Panc1 (cell line): ENCODE measurements at regions not wholly inside any gene's neighbourhood (a gene's known extent, or its start where the extent isn't known, plus 50 kb on each side); places are given as distances from the start of the nearest gene placed in this dataset.

Experiments
- ATAC-seq: fragments of 200-7000 bp; cut with Tn5 transposase; 2 replicates; pipeline ENCODE4 v1.9.1; 2020; ENCODE audit warnings: mild to moderate bottlenecking, moderate library complexity
- BruUV-seq: library from RNA; stranded (reverse); fragments of 400-500 nt; replicated peaks from 2 replicates; lab custom pipeline; 2021; lab: Mats Ljungman, UMichigan
- CTCF ChIA-PET: fragments of 300-600 bp; sonication (Branson Sonifier 250); formaldehyde crosslinking; loops from one replicate; lab custom pipeline; 2022; ENCODE audit warnings: antibody characterized with exemption; lab: Charles Lee
- POLR2A ChIA-PET: fragments of 300-600 bp; sonication (Branson Sonifier 250); formaldehyde crosslinking; loops from one replicate; lab custom pipeline; 2022; ENCODE audit warnings: antibody characterized with exemption; lab: Charles Lee
- DNase-seq: peaks from one replicate; pipeline ENCODE4 v3.0.0-alpha.2; 2010; ENCODE audit warnings: low read depth, low spot score
- H3K27ac ChIP-seq: 2 replicates; pipeline ENCODE4 v1.5.1; 2011; ENCODE audit warnings: mild to moderate bottlenecking, low read length, inconsistent platforms
- H3K27me3 ChIP-seq: fragments of 200-500 bp; sonication (Bioruptor generic); 2 replicates; pipeline ENCODE4 v1.6.0; 2014; ENCODE audit warnings: low read length, inconsistent platforms; ENCODE audit not compliant: control insufficient read depth, insufficient read depth
- H3K36me3 ChIP-seq: fragments of 200-500 bp; sonication (Bioruptor generic); 2 replicates; pipeline ENCODE4 v1.5.1; 2014; ENCODE audit warnings: inconsistent platforms, mild to moderate bottlenecking, low read length, moderate library complexity; ENCODE audit not compliant: control insufficient read depth, insufficient read depth
- H3K4me1 ChIP-seq: 2 replicates; pipeline ENCODE4 v1.5.1; 2011; ENCODE audit warnings: inconsistent platforms, mild to moderate bottlenecking, low read length, moderate library complexity; ENCODE audit not compliant: control insufficient read depth, insufficient read depth
- H3K4me3 ChIP-seq, 2 experiments: 2 replicates each; pipeline ENCODE4 v1.5.1; 2011 to 2012; ENCODE audit warnings: low read depth in 2 of 2, low read length in 2 of 2, mild to moderate bottlenecking in 2 of 2, inconsistent platforms in 1 of 2, moderate library complexity in 1 of 2
- H3K9me3 ChIP-seq: fragments of 200-500 bp; sonication (Bioruptor generic); 2 replicates; pipeline ENCODE4 v1.5.1; 2014; ENCODE audit warnings: low read depth, mild to moderate bottlenecking, inconsistent platforms, low read length, moderate library complexity; ENCODE audit not compliant: control insufficient read depth, insufficient read depth
- CTCF ChIP-seq: fragments of 450-650 bp; IDR thresholded peaks from 2 replicates; pipeline ENCODE4 v1.5.1; 2017; ENCODE audit warnings: mild to moderate bottlenecking
- POLR2AphosphoS5 ChIP-seq: IDR thresholded peaks from 2 replicates; pipeline ENCODE4 v1.6.1; 2012; ENCODE audit warnings: mild to moderate bottlenecking, low read depth, low read length, moderate library complexity
- REST ChIP-seq, 2 experiments: IDR thresholded peaks; 2 replicates each; pipeline ENCODE4 v1.6.1; 2011 to 2012; ENCODE audit warnings: low read depth in 2 of 2, control low read depth in 1 of 2, low read length in 1 of 2, mild to moderate bottlenecking in 1 of 2, moderate library complexity in 1 of 2; ENCODE audit not compliant: insufficient read depth in 1 of 2
- SIN3A ChIP-seq: IDR thresholded peaks from 2 replicates; pipeline ENCODE4 v1.6.1; 2012; ENCODE audit warnings: low read depth, mild to moderate bottlenecking, low read length, moderate library complexity, borderline replicate concordance; ENCODE audit not compliant: insufficient read depth
- TCF7L2 ChIP-seq: IDR thresholded peaks from 2 replicates; pipeline ENCODE4 v1.6.1; 2011; ENCODE audit warnings: mild to moderate bottlenecking, low read depth, low read length, inconsistent platforms
- in situ Hi-C: cut with HindIII; loops from 2 replicates; pipeline ENCODE4 v1.10.0; 2016; ENCODE audit warnings: low sequenced_read_pairs, low pct_unique_long_range_greater_than_20kb
- intact Hi-C: fragments of 100-400 bp; cut with micrococcal nuclease; formaldehyde crosslinking; loops from one replicate; pipeline ENCODE4 v1.10.0; 2022; ENCODE audit not compliant: unreplicated experiment

- ChIA-PET POLR2A (no interaction called here), CTCF (no interaction called here)
- Histone ChIP-seq H3K36me3 (no peaks in the 10 kb centered on the region), H3K27ac (no peak overlapping the region), H3K27me3 (peaks cover 3% of the 10 kb centered on the region; the same call in 1 of the 2 replicates), H3K4me3 (no peak overlapping the region), H3K9me3 (no peaks in the 10 kb centered on the region), H3K4me1 (peaks cover 8% of the 10 kb centered on the region; the same call in 1 of the 2 replicates)
- TF ChIP-seq TCF7L2 (no peak), CTCF (no peak), REST (IDR thresholded peaks at IDR 0.05; ENCODE audit: insufficient read depth in 1 of 2, low read depth in 2 of 2, low read length in 1 of 2) (no peak), POLR2AphosphoS5 (no peak), SIN3A (no peak)
- DNase-seq (no peak), ATAC-seq (no peak)
- intact Hi-C loops (no loop called here), in situ Hi-C loops (no loop called here)
- no TSS peak for BruUV-seq
Observed at GRCh38 chr2:240236217-240237111, 96.0 kb upstream of the OTOS start.

GRCh38 chr2:240237609-240238174, 97.2 kb upstream of the OTOS start:
- H3K4me3 ChIP-seq: no peak overlapping the region
- ChIA-PET CTCF (no interaction called here), POLR2A (no interaction called here)
- H3K4me1 ChIP-seq: peaks cover 8% of the 10 kb centered on the region; the same call in 1 of the 2 replicates
- intact Hi-C loops (no loop called here), in situ Hi-C loops (no loop called here)
- no peak for ATAC-seq
- TF ChIP-seq TCF7L2 (no peak), POLR2AphosphoS5 (no peak), CTCF (no peak), REST (IDR thresholded peaks at IDR 0.05; ENCODE audit: insufficient read depth in 1 of 2, low read depth in 2 of 2, low read length in 1 of 2) (no peak), SIN3A (no peak)
- DNase-seq: no peak
- peaks cover 7% of the 10 kb centered on the region; the same call in 1 of the 2 replicates for H3K27me3 ChIP-seq
- no peak overlapping the region for H3K27ac ChIP-seq
- no peaks in the 10 kb centered on the region for H3K36me3 ChIP-seq
- no TSS peak for BruUV-seq
- H3K9me3 ChIP-seq: no peaks in the 10 kb centered on the region
